IPS DF 4.7 (cell line): ENCODE measurements at regions not wholly inside any gene's neighbourhood (a gene's known extent, or its start where the extent isn't known, plus 50 kb on each side); places are given as distances from the start of the nearest gene placed in this dataset.

ENCODE experiments used
- DNase-seq: peaks from one replicate; pipeline ENCODE4 v3.0.0-alpha.2; 2013; ENCODE audit warnings: low spot score; ENCODE audit errors: extremely low read depth

DNA sequence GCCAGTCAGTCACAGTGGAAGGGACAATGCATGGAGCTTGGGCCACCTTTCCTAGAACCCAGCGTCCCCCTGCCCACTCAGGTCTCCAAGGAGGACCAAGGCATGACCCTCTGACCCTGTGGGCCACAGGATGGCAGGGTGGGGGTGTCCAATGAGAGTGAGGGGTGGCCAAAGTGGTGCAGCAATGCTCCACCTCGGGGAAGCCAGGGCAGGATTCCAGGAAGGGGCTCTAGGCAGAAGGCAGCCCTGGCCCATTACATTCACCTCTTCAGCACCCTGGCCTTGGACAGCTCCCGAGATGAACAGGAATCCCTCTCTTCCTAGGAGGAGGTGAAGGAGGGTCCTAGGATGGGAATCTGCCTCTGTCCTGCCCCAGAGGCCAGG is 597.5 kb downstream of the BRD1 start:
- no peak for DNase-seq

DNA sequence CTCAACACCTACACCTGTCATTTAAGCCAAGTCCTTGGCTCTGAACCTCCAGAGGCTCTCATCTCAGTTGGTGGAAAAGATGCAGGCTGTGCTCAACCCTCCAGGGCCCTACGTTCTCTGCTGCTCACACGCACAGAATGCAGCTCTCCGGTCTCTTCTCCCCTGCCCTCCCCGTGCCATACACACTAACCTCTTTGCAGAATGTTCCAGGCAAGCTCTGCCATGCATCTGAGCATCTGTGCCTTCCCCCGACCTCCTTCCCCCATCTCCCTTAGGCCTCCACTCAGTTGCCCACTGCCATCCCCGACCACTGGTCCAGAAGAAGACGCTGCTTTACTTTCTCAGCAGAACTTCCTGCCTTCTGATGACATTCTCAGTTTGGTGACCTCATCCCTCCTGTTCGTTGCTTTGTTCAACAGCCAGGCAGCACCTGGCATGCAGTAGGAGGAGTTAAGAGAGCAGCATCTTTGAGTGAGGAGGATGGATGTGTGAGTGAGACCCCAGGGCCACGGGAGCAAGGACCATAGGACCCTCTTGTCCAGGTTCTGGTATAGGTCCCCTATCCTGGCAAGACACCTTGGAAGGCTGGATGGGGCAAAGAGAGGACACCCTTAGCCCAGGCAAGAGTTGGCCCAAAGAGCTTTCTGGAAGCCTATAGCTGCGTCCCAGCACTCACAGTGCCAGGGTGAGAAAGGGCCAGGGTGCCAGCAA is 598.0 kb downstream of the BRD1 start:
- no peak for DNase-seq

DNA sequence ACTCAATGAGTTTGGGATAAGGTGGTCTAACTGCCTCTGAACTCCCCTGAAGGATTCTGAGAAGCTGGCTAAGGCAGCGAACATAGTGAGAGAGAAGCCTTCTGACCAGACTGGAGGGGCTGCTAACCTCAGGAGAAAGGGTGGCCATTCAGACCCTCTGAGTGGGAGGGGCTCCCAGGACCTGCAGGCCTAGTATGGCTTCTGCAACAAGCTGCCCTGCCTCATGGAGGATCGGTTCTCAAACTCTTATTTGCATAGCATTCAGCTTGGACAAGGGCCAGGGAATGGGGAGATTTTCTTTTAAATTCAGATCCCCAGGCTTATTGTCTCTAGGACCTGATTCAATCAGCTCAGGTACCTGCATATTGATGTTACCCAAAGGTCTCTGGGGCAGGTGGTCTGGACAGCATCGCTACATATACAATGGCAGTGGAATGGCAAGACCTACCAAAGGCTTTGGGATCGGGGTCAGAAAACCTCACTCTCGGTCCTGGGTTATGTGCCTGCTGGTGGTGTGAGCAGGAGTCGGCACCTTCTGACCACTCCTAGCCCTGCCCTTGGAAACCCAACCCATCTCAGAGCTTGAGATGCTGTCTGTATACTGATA is 599.1 kb downstream of the BRD1 start:
- DNase-seq, result no peak

DNA sequence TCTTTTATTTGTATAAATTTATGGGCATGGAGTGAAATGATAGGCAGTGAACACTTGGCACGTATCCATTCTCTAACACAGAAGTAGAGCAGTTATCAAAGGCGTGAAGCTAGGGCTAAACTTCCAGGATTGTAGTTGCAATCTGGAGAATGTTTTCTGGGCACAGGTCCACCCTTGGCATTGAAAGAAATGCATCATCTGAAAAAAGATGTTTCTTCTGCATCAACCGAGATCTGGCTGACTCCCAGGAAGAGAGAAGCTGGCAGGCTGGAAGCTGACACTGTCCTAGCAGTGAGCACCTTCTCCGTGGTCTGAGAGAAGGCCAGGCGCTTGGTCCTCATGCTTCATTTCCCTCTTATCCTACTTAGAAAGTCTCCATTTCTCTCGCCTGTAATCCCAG is 600.0 kb downstream of the BRD1 start:
- no peak for DNase-seq

DNA sequence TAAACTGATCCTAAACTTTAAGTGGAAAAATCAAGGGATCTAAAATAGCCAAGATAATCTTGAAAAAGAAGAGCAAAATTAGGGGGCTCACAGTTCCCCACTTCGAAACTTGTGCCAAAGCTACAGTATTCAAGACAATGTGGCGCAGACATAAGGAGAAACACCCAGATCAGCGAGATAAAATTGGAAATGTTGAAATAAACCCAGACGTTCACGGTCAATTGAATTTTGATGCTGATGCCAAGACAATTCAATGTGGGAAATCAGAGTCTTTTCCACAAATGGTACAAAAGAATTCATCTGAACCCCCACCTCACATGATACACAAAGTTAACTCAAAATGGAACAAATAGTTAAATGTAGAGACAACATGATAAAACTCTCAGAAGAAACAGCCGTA is 601.6 kb downstream of the BRD1 start:
- no peak for DNase-seq

DNA sequence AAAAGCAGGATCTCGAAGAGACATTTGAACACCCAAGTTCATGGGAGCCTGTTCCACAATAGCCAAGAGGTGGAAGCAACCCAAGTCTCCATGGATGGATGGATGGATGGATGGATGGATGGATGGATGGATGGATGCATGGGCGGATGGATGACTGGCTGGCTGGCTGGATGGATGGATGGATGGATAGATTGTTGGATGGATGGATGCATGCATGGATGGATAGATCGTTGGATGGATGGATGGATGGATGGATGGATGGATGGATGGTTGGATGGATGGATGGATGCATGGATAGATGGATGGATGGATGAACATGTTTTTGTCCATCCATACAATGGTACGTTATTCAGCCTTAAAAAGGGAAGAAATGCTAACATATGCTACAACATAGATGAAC is 603.4 kb downstream of the BRD1 start:
- no peak for DNase-seq

DNA sequence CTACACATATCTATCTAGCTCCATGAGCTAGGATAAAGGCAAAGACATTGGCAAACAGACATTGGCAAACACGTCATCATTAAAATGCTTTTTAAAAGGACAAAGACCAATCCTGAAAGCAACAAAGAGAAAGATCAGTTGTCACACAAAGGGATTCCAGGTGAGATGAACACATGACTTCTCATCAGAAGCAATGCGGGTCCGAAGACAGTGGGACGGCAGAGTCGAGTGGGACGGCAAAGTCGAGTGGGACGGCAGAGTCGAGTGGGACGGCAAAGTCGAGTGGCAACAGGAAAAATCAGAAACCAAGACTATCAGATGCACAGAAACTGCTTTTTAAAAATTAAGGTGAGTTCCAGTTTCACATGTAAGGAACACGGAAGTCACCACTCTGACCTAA is 609.5 kb downstream of the BRD1 start:
- no peak for DNase-seq

DNA sequence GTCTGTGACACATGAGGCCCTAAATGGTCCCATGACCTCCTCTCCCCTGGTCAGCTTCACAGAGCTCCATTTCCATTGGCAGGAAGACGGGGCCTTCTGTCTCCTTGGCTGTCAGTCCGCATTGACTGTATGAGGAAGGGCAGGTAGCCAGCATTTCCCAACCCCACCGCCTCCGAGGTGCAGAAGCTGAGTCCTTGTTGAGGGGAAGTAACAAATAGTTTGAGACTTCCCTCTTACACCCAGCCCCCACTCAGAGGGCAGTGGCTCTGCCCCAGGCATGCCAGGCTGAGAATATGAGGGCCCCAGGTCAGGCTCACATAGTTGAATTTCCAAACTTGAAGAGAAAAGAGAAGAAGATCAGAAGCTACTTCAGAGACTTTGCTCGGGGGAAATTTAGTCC is 611.1 kb downstream of the BRD1 start:
- DNase-seq, result no peak

DNA sequence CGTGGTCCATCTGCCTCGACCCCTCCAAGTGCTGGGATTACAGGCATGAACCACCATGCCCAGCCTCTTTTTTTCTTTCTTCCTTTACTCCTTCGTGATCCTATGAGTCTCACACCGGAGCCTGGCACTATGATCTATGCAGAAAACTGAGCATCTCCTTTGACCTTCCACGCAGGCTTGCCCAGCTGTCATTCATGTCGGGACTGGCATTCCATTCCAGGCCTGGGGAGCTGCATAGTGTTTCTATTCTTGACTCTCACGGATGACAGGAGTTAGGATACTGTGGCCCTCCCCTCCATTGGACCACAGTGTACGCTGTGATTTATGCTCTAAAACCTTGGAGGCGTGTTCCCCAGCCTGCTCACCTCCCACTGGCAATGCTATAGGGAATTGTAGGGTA is 611.8 kb downstream of the BRD1 start:
- DNase-seq, result no peak

DNA sequence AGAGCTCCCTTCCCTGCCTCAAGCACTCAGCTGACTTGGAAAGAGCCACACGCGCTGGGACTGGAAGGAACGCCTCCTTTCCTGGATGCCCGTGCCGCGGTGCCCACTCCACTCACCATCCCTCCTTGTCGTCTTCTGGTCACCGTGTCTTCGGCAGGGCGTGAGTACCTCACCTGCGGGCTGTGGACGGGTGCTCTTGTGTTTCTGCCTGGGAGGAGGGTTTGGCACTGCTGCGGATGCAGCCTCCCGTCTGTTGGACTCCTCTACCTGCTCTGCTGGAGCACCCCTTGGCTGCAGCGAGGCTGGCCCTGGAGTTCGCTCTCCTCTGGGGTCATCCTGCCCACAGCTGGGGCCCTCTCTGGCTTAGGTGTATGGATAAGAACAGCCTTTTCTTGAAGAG is 612.7 kb downstream of the BRD1 start:
- DNase-seq, result no peak

DNA sequence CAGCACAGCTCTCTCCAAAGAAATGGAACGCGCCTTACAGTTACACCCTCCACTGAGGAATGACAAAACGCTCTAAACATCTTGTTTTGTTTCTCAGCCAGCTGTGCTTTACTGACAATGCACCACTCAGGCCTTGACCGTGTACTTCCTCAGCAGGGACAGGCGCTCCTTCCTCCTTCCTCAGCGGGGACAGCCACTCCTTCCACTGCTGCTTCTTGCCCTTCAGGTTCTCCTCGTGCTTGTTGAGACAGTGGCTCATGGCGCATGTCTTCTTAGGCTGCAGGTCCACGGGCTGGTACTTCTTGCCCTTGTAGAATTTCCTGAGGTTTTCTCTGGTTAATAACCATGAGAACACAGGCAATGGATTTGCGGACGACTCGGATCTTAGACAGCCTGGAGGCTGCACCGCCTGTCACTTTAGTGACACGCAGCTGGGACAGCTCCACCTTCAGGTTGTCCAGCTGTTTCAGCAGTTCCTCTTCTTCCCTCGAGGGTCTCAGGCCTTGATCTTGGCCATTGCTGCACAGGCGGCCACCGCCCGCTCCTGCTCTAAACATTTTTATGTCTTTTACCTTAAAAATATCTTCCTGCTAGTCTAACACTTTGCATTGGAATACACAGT is 613.8 kb downstream of the BRD1 start:
- DNase-seq, result no peak

DNA sequence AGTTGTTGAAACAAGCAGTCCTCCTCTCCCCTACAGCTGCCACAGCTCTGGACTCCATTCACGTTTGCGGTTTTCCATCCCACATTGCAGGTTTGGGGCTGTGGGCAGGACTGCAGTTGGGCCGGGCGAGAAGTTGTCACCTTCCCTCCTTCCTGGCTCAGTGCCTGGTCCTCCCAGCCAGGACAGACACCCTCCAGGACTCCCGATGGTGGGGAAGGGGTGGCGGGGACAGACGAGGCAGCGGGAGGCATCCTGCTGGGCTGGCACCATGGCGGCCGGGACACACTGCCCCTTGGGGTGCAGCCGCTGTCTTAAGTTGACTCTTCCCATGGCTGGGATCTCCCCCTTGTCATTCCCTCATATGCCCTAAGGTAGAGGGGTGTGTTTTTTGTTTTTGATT is 615.2 kb downstream of the BRD1 start:
- no peak for DNase-seq

DNA sequence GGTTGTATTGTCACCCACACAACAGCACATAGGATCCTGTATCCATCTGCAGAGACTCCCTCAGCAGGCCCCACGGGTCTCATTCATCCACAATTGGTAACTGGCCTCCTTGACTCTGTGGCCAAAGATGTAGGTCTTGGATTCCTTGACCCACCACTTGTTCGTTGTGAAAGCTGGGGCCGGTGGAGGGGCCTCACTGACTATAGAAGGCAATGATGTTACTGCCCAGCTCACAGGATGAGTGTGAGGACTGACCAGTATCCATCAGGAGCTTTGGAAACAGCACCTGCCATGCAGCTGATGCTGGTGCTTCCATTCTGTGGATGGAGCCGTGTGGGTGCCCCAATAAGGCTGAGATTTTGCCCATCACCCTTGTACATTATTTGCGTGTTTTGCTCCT is 615.7 kb downstream of the BRD1 start:
- no peak for DNase-seq

DNA sequence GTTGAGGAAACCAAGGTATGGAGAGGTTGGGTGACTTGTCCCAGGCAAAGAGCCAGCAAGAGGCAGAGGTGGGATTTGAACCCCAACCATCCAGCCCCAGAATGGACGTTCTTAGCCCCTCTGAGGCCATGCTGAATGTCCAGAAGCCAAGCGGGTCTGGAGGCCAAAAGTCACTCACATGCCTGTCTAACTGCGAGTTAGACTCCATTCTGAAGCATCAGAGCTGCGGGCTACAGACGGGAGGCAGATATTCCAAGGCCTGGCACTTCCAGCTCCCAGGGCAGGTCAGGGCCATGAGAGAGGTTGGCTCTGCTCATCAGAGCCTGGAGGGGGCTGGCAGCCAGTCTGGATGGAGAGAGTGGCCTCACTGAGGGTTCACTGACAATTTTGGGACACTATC is 616.5 kb downstream of the BRD1 start:
- no peak for DNase-seq

DNA sequence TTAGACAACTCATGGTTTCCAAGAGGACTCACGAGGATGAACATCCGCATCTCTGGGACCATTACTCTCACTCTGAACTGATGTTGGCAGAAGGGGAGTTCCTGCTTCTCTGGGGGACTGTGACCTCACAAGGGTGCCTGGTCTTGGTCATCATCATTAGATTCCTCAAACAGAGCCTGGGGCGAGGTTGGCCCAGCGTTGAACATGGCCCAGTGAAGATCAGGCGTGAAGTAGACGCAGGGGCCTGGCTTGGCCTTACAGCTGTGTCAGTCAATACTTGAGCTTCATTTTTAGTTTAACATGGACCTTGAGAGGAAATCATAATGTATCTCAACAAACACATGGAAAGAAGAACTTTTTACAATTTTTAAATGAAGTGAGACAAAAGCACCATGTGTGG is 617.1 kb downstream of the BRD1 start:
- DNase-seq, result no peak

DNA sequence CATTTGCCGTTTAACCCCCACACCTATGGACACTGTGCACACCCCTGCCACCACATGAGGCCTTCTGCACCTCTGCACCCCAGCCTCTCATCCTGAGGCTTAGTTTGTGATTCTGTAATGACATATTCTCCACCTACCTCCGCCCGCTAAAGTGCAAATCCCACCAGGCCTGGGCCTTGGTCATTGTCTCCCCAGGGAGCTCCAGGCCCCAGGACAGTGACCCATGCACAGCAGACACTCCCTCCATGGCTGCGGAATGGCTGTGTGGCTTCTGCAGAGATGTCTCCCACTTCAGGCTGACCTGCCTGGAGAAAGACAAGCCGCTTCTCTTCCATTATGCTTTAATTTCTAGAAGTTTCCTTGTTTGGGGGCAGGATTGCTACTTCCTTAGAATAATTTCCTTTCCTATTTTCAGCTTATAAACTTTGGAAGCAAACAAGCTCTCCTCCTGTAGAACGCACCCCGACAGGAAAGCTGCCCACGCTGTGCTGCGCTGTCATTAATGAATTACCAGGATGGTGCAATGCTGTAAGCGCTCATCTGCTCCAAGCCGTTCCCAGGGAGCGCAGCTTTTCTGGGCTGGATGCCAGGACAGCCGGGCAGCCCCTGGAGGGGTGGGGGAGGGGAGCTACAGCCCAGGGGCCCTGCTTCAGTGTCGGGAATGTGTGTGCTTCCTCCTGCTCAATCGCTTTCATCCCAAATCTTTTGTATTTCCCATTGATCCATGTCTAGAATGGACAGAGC is 618.0 kb downstream of the BRD1 start:
- DNase-seq, result no peak

DNA sequence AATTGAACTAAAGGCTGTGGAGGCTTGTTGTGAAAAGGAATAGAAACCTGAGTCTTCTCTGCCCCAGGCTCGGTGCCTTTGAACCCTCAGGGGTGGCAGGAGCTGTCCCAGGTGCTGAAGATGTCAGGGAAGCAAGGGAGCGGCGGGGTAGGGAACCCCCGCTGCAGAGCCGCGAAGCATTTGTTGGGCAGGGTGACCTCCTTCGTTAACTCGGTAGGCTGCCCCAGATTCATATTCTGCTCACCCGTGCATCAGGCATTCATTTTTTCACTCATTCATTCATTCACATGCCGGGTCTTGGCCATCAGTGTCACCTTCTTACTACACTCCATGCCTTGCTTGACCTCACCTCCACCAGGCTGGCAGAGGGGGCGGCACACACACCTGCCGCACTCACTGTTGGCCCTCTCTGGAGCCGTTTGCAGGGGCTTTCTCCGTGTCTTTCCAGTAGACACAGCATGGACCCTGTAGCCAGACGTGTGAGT is 618.9 kb downstream of the BRD1 start:
- no peak for DNase-seq

DNA sequence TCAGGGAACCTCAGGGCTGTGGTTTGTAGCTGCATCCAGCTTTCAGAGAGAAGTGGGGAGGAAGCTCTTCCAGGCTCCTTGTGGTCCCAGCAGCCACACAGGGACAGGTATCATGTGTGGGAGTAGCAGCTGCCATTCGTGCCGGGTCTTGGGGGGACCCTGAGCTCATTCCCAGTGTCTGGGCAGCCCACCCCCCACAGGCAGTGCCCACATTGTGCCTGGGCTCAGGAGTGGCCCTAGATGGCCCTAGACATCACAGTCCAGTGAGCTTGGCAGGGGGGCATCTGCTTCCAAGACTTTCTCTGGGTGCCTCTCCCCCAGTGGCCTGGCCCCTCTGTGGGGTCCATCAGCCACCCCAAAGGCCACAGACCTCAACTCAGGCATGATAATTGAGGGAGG is 619.7 kb downstream of the BRD1 start:
- no peak for DNase-seq

DNA sequence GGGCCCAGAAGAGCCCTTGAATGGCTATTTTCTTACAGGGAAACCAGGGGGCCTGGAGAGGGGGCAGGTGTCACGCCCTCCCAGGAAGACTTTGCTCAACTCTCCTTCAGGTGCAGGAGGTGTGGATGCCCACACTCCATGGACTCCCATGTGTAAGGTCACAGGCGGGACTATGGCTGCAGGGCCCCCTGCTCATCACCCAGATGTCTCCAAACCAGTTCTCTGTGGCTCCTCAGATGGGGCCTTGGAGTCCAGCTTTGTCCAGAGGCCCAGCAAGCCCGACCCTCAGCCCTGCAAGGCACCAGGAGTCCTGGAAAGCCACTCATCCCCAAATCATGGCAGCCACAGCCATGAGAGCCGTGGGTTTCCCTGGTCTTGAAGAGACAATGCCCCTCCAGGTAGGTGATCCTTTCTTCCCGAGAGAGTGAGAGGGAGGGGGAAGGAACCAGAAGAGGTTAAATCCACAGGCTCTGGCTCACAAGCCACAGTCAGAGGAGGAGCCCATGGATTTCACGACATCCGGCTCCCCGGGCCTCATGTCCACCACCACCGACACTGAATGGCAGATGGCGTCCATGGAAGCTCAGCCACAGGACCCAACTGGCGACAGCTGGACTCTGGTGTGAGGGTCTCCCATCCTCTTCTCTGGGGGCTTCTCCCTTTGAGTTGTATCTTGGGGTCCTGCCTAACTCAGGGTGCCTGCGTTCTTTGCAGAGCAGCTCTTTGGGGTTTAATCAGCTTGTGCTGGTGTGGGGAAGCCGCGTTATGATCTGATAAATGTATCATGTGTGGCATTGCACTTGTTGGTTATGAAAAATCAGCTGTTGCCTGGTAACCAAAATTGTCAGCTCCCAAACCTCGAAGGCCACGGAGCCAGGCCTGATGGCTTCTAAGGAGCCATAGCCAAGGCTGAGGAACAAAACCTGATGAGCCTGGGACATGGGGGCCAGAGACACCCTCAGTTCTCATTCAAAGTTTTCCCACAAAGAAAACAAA is 620.4 kb downstream of the BRD1 start:
- no peak for DNase-seq

DNA sequence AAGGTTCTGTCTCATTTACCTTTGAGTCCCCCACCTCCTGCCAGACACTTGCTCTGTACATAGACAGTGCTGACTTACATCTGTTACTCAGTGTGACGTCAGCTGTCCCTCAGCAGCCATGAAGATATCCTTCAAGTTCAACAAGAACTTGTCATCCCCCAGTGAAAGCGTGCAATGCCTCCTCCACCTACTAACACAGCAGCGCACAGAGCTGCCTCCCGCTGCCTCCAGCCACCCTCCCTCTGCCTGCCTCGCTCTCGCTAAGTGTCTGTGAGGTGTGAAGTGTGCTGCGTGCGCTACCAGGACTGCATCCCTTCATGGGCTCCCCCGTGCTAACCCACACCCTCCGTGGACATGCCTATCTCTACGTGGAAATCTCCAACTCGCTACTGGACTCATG is 621.4 kb downstream of the BRD1 start:
- DNase-seq, result no peak

DNA sequence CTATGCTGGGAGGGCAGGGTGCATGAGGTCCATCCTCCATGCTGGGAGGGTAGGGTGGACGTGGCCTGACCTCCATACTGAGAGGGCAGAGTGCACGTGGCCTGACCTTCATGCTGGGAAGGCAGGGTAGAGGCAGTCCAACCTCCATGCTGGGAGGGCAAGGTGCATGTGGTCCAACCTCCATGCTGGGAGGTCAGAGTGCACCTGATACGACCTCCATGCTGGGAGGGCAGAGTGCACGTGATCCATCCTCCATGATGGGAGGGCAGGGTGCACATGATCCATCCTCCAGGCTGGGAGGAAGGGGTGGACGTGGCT is 622.2 kb downstream of the BRD1 start:
- no peak for DNase-seq
